GM12873 (cell line): ENCODE measurements at regions not wholly inside any gene's neighbourhood (a gene's known extent, or its start where the extent isn't known, plus 50 kb on each side); places are given as distances from the start of the nearest gene placed in this dataset.

ENCODE experiments used
- TF ChIP-seq, protein P1 (sequence below): IDR thresholded peaks from 2 replicates; pipeline ENCODE4 v1.5.1; 2012; ENCODE audit warnings: low read depth, mild to moderate bottlenecking, moderate library complexity, low read length, control low read depth; ENCODE audit not compliant: insufficient read depth; ENCODE audit errors: missing control alignments

DNA sequence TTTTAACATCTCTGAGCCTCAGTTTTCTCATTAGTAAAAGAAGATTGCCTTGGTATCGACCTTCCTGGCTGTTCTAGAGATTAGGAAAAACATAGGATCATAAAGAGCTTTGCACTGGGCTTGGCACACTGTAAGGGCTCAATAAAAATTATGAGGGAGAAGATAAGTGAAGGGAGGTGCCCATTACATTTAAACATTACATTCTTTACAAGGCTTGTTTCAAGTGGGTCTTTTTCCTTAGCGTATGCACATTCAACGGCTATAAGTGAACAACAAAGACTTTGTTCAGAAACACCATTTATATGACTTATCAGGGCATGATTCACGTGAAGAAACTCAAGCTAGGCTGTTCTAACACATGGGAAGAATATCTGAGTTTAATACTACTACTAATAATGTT lies 351.9 kb upstream of the NPVF start:
- TF ChIP-seq, protein P1, sequence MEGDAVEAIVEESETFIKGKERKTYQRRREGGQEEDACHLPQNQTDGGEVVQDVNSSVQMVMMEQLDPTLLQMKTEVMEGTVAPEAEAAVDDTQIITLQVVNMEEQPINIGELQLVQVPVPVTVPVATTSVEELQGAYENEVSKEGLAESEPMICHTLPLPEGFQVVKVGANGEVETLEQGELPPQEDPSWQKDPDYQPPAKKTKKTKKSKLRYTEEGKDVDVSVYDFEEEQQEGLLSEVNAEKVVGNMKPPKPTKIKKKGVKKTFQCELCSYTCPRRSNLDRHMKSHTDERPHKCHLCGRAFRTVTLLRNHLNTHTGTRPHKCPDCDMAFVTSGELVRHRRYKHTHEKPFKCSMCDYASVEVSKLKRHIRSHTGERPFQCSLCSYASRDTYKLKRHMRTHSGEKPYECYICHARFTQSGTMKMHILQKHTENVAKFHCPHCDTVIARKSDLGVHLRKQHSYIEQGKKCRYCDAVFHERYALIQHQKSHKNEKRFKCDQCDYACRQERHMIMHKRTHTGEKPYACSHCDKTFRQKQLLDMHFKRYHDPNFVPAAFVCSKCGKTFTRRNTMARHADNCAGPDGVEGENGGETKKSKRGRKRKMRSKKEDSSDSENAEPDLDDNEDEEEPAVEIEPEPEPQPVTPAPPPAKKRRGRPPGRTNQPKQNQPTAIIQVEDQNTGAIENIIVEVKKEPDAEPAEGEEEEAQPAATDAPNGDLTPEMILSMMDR, result no peak

DNA sequence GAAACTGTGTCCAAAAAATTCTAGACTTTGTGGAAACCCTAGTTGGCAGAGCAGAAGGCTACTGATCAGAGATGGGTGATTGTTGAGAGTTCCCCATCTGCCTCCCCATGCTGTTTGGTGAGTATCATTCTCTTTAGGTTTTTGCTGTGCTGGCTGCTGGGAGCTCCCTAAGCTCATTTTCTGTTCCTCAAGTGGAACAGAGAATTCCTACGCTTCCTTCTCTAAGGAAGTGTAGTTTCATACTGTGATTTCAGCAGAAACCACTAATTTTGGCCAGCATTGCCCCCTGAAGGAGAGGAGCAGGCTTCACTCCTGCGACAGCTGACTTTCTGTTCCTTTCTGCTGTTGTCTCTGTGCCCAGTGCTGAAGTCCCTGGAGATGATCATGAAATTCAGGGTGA lies 355.3 kb upstream of the NPVF start:
- TF ChIP-seq, protein P1, result no peak

DNA sequence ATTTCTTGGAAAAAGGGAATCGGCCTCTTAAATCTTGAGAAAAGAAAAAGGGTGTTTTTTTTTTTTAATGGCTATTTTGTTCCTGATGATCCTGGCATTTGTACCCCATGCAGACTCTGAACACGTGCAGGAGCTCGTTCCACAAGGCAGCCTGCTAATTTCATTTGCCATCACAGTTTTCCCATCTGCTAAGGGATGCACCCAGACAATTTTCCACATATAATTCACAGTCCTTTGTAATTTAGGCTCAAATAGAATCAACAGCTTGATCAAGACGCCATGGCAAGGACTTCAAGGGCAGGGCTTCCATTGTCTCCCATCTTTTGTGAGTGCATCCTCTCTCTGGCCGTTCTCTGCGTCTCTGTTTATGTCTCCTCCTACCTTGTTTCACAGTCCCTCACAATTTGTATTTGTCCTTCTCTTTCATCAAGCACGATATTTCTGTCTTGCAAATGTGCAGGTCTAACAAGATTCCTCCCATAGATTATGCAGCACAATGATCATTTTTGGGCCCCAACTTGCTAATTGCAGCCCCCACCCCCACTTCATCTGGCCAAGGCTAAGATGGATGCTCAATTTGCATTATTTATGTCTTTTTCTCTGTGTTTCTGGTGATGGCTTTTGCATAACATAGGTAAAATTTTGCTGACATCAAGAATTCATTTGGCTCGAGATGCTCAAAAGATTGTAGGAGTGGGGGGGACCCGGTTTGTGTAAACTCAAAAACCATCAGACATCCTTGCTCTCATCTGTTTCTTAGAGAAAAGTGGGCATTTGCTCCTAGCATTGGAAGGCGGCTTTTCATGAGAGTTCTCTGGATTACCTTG lies 356.0 kb upstream of the NPVF start:
- TF ChIP-seq, protein P1, result no peak

DNA sequence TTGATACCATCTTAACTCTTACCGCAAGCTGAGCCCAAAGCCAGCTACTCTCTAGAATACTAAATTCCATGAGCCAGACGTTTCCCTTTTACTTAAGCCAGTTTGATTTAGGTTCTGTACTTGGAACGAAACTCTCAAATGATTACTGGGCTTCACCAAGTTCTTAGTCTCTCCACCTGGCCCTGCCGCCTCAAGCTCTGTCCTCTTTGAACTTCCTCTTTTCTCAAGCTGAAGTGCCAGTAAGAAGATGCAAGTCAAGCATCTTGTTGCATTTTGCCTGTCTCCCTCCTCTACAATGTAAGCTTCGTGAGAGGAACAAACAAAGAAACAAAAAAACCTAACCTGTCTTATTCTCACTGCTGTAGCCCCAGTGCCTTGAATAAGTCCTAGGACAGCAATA lies 358.2 kb upstream of the NPVF start:
- TF ChIP-seq, protein P1, result no peak

DNA sequence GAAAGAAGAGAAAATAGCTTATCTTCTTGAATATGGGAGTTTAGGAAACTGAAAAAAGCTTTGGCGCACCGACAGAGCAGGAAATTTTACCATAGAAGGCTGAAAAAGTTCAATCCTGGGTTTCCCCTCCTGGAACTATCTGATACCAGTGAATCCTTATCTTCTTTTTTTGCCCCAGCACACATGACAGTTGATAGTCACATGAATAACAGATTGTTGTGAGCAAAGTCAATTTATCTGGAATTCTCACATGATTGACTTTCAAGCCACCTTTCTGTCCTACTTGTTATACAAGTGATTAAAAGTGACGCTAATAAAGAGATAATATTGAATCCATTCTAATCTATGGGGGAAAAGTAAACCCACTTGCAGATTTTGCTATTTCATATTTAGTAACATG lies 365.8 kb upstream of the NPVF start:
- TF ChIP-seq, protein P1, result no peak

DNA sequence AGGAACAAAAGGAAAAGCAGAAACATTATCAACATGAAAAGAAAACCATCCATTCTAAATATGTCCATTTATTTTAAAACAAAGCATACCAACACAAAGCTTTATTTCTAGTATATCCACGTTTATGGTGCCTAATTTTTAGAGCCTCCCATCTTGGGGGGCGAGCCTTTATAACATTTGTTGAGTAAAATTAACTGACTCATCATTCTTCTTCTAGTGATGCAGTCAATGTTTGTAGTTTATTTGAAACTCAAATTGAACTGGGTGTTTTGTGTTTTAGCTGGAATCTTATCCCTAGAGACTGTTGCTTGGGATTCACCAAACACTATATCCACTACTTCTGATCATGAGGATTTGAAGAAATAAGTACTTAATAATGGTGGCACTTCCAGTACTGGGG lies 366.4 kb upstream of the NPVF start:
- TF ChIP-seq, protein P1, result no peak

DNA sequence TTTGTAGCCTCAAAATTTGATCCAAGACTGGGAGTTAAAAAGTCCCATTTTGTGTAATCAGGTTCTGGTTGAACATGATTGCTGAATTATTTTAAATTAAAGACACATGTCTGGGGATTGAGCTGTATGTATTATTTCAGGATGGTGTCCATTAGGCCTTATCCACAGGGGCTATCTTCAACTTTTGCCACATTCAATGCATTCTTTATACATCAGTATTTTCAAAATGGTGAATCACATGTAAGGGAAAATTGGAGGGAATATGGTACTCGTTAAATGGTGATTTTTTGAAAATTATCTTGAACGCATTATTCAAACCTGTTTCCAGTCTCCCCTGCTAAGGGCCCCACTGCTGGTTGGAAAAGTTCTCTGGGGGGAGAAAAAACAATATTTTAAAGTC lies 367.7 kb upstream of the NPVF start:
- TF ChIP-seq, protein P1, result no peak
